ENCODE measurements at regions not wholly inside any gene's neighbourhood (a gene's known extent, or its start where the extent isn't known, plus 50 kb on each side); places are given as distances from the start of the nearest gene placed in this dataset.
"Not testable (repeated sequence)": the region's sequence is repeated elsewhere in the genome, so short reads cannot be mapped to it uniquely, and the experiment has no call there.

GRCh38 chr9:12333966-12334365, 359.2 kb upstream of the TYRP1 start:
- not testable (repeated sequence) for TF ChIP-seq CTCF (IDR thresholded peaks at IDR 0.05); EZH2 (IDR thresholded peaks at IDR 0.05; ENCODE audit: borderline replicate concordance, insufficient read depth, low read depth, low read length, poor library complexity, severe bottlenecking)

All from B cell (primary cell).